CD14-positive monocyte (primary cell): ENCODE measurements at regions not wholly inside any gene's neighbourhood (a gene's known extent, or its start where the extent isn't known, plus 50 kb on each side); places are given as distances from the start of the nearest gene placed in this dataset.
A peak's percentile ranks its signal among the peaks of the same experiment; 100 is the strongest.

Source experiments
- DNase-seq, 3 donors: peaks; one replicate each; pipeline ENCODE4 v3.0.0-alpha.2; 2011 to 2022
- H2AFZ ChIP-seq: 2 replicates; pipeline ENCODE4 v1.6.0; 2012; ENCODE audit warnings: mild to moderate bottlenecking, low read depth, low read length, inconsistent platforms; ENCODE audit not compliant: insufficient read depth, poor library complexity, severe bottlenecking
- H3K27ac ChIP-seq, 2 donors: 1 replicate in 1 of 2; 2 replicates in 1 of 2; pipeline ENCODE4 v1.5.1; 2012 to 2013; ENCODE audit warnings: low read length in 2 of 2, control low read depth in 1 of 2, inconsistent platforms in 1 of 2, low read depth in 1 of 2, mild to moderate bottlenecking in 1 of 2
- H3K27me3 ChIP-seq, 2 donors: one replicate each; pipeline versions ENCODE4 v1.6.0 to v1.6.1; 2011 to 2013; ENCODE audit warnings: low read length in 2 of 2; ENCODE audit not compliant: control insufficient read depth in 2 of 2, insufficient read depth in 2 of 2
- H3K36me3 ChIP-seq, 2 donors: replicated peaks in 1 of 2; 1 replicate in 1 of 2; 2 replicates in 1 of 2; pipeline versions ENCODE4 v1.5.1 to v1.6.1; 2012 to 2013; ENCODE audit warnings: low read length in 2 of 2, control low read depth in 1 of 2, inconsistent platforms in 1 of 2, mild to moderate bottlenecking in 1 of 2; ENCODE audit not compliant: insufficient read depth in 2 of 2, control insufficient read depth in 1 of 2
- H3K4me1 ChIP-seq, 2 donors: 1 replicate in 1 of 2; 2 replicates in 1 of 2; pipeline versions ENCODE4 v1.5.1 to v1.6.1; 2012 to 2013; ENCODE audit warnings: low read length in 2 of 2, control low read depth in 1 of 2, inconsistent platforms in 1 of 2, mild to moderate bottlenecking in 1 of 2, moderate library complexity in 1 of 2; ENCODE audit not compliant: insufficient read depth in 2 of 2, control insufficient read depth in 1 of 2
- H3K4me2 ChIP-seq: replicated peaks from 2 replicates; pipeline ENCODE3; 2012; ENCODE audit warnings: low read length, moderate library complexity, mild to moderate bottlenecking; ENCODE audit not compliant: poor library complexity, severe bottlenecking; ENCODE audit errors: extremely low read depth
- H3K4me3 ChIP-seq, 3 experiments: fragments of 200-600 bp in 1 of 3; sonication (generic) in 1 of 3; replicated peaks in 1 of 3; 1 replicate in 2 of 3; 2 replicates in 1 of 3; pipeline ENCODE4 v1.5.1; 2011 to 2013; ENCODE audit warnings: low read length in 3 of 3, mild to moderate bottlenecking in 3 of 3, control low read depth in 2 of 3, low read depth in 2 of 3, inconsistent platforms in 1 of 3, moderate library complexity in 1 of 3
- H3K79me2 ChIP-seq: 2 replicates; pipeline ENCODE4 v1.6.0; 2012; ENCODE audit warnings: mild to moderate bottlenecking, control low read depth, inconsistent platforms, low read length, moderate library complexity; ENCODE audit not compliant: insufficient read depth
- H3K9ac ChIP-seq: 2 replicates; pipeline ENCODE4 v1.6.0; 2017; ENCODE audit warnings: low read length, mild to moderate bottlenecking; ENCODE audit not compliant: insufficient read depth, poor library complexity, severe bottlenecking
- H3K9me3 ChIP-seq, 2 donors: replicated peaks in 1 of 2; 1 replicate in 1 of 2; 2 replicates in 1 of 2; pipeline versions ENCODE4 v1.5.1 to v1.6.1; 2012 to 2013; ENCODE audit warnings: low read length in 2 of 2, control low read depth in 1 of 2; ENCODE audit not compliant: control insufficient read depth in 1 of 2, insufficient read depth in 1 of 2
- H4K20me1 ChIP-seq: 2 replicates; pipeline ENCODE4 v1.6.0; 2012; ENCODE audit warnings: mild to moderate bottlenecking, low read length, control low read depth, moderate library complexity; ENCODE audit not compliant: insufficient read depth
- H3K27ac Mint-ChIP-seq, 7 donors: one replicate each; pipeline ENCODE4 v1.8.0; 2020; ENCODE audit warnings: mild to moderate bottlenecking in 7 of 7, mixed read lengths in 7 of 7, moderate library complexity in 6 of 7, inconsistent platforms in 2 of 7
- H3K27me3 Mint-ChIP-seq, 3 donors: one replicate each; pipeline ENCODE4 v1.8.0; 2021 to 2022; ENCODE audit warnings: low read depth in 3 of 3, mild to moderate bottlenecking in 3 of 3, mixed read lengths in 3 of 3, moderate library complexity in 3 of 3, inconsistent platforms in 1 of 3
- H3K36me3 Mint-ChIP-seq, 2 donors: one replicate each; pipeline ENCODE4 v1.8.0; 2020; ENCODE audit warnings: mixed read lengths in 2 of 2, inconsistent platforms in 1 of 2, mild to moderate bottlenecking in 1 of 2
- H3K4me1 Mint-ChIP-seq: one replicate; pipeline ENCODE4 v1.8.0; 2020; ENCODE audit warnings: mild to moderate bottlenecking, mixed read lengths
- H3K4me3 Mint-ChIP-seq, 2 donors: one replicate each; pipeline ENCODE4 v1.8.0; 2020; ENCODE audit warnings: mild to moderate bottlenecking in 2 of 2, mixed read lengths in 2 of 2, moderate library complexity in 1 of 2
- H3K9me3 Mint-ChIP-seq, 7 donors: one replicate each; pipeline ENCODE4 v1.8.0; 2020 to 2022; ENCODE audit warnings: mixed read lengths in 7 of 7, mild to moderate bottlenecking in 6 of 7, moderate library complexity in 6 of 7, inconsistent platforms in 2 of 7
- CTCF ChIP-seq: fragments of 200-600 bp; IDR thresholded peaks from one replicate; pipeline ENCODE4 v1.8.0; 2022; ENCODE audit warnings: antibody characterized with exemption, mild to moderate bottlenecking
- WGBS: methylation state at CpG from one replicate; pipeline ENCODE4 v1.1.5; 2013; ENCODE audit warnings: missing lambda C conversion rate; ENCODE audit not compliant: insufficient coverage; 5-methylcytosine and 5-hydroxymethylcytosine counted together
- intact Hi-C, 2 donors: fragments of 100-400 bp; cut with micrococcal nuclease; formaldehyde crosslinking; loops; one replicate each; pipeline versions ENCODE4 v1.15.0 to v1.15.1; 2023

GRCh38 chr15:35810007-35810406 lies 264.0 kb upstream of the DPH6 start:
- H3K36me3 Mint-ChIP-seq: no peaks in the 10 kb centered on the region
- intact Hi-C loops: no loop called here
- Histone ChIP-seq H3K27ac (no peak overlapping the region), H3K4me1 (no peaks in the 10 kb centered on the region), H2AFZ (no peak overlapping the region), H3K4me3 (no peak overlapping the region), H3K9ac (no peak overlapping the region), H3K27me3 (no peaks in the 10 kb centered on the region), H3K4me2 (no peak overlapping the region), H3K36me3 (no peaks in the 10 kb centered on the region), H3K9me3 (peaks cover 0 to 4% of the 10 kb centered on the region in 2 donors), H4K20me1 (no peaks in the 10 kb centered on the region), H3K79me2 (no peaks in the 10 kb centered on the region)
- peaks cover 0 to 8% (median 4%) of the 10 kb centered on the region in 7 donors for H3K9me3 Mint-ChIP-seq
- H3K27me3 Mint-ChIP-seq: no peaks in the 10 kb centered on the region
- DNase-seq: no peak
- no peak for TF ChIP-seq CTCF
- no peaks in the 10 kb centered on the region for H3K4me1 Mint-ChIP-seq
- WGBS: 57% methylated on average over 1 of the region's 6 CpGs
- peak overlapping the region in 1 of 7 donors; percentile 50 for H3K27ac Mint-ChIP-seq
- no peak overlapping the region for H3K4me3 Mint-ChIP-seq

DNA sequence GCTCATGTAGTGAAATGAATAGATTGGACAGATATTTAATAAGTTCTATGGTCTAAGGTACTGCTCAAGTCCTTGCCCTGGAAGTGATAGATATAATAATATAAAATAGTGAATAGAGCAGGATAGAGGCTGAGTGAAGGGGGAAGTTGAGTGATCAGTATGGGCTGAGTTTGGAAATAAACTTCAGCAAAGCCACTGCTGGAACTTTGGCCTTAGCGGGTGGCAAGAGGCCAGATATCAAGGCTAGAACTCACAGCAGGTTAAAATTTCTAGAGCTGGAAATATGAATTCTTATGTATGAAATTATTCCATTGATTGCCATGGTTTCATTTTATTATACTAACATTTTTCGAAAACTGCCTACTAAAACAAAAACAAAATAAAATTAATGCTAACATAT lies 267.6 kb upstream of the DPH6 start:
- no peak overlapping the region for H3K27ac ChIP-seq
- no peak overlapping the region for H3K9ac ChIP-seq
- no peak for TF ChIP-seq CTCF
- H3K4me2 ChIP-seq: no peak overlapping the region
- H3K4me1 ChIP-seq: no peaks in the 10 kb centered on the region
- H3K27ac Mint-ChIP-seq: no peak overlapping the region
- H3K4me3 Mint-ChIP-seq: no peak overlapping the region
- H3K27me3 ChIP-seq: no peaks in the 10 kb centered on the region
- H3K4me1 Mint-ChIP-seq: no peaks in the 10 kb centered on the region
- WGBS: no CpG with 5 or more reads among the region's 2 CpGs
- H3K9me3 Mint-ChIP-seq: peaks cover 0 to 5% (median 2%) of the 10 kb centered on the region in 7 donors
- H3K36me3 ChIP-seq: no peaks in the 10 kb centered on the region
- no peaks in the 10 kb centered on the region for H3K36me3 Mint-ChIP-seq
- no peak for DNase-seq
- intact Hi-C loops: no loop called here
- no peaks in the 10 kb centered on the region for H3K27me3 Mint-ChIP-seq
- H4K20me1 ChIP-seq: no peaks in the 10 kb centered on the region
- no peak overlapping the region for H3K4me3 ChIP-seq
- no peaks in the 10 kb centered on the region for H3K79me2 ChIP-seq
- no peak overlapping the region for H2AFZ ChIP-seq
- peaks cover 0 to 4% of the 10 kb centered on the region in 2 donors for H3K9me3 ChIP-seq
